Heart left ventricle (tissue), 13 donors: ENCODE measurements at regions not wholly inside any gene's neighbourhood (a gene's known extent, or its start where the extent isn't known, plus 50 kb on each side); places are given as distances from the start of the nearest gene placed in this dataset.

Experiments
- POLR2A ChIP-seq, 2 donors: fragments of 450-650 bp; IDR thresholded peaks; one replicate each; pipeline ENCODE4 v1.6.1; 2017; ENCODE audit warnings: antibody characterized with exemption in 2 of 2, mild to moderate bottlenecking in 2 of 2, moderate library complexity in 2 of 2
- TF ChIP-seq, protein P1 (sequence below), 12 donors: fragments of 200-600 bp; sonication (generic) in 4 of 12; IDR thresholded peaks; one replicate each; pipeline versions ENCODE4 v1.5.0 to v1.8.0; 2018 to 2022; ENCODE audit warnings: antibody characterized with exemption in 12 of 12, mild to moderate bottlenecking in 5 of 12
- donor health status: ischemic (EF 13 %, LVEDD 7.1; RV severe dilation, severe dysfunction).
- donor health status: DM: no; HTN: yes; CAD: no.
- donor health status: DM: no; HTN: no; CAD: no.
- donor health status: ischemic (EF 25% LVEDD 6.9; RV normal size, moderate dysfunction).
- donor health status: ischemic (EF 25% LVEDD 5.7; RV mildly dilated, moderate dysfunction).
- donor health status: ischemic (EF 35%, LVEDD 5.7; RV mildly dilated, moderate dysfunction).
- donor health status: nonischemic (EF 11% LVEDD 7.7; RV severe dilation, severe dysfunction).
- donor health status: DM: yes; HTN: yes; CAD: no.
- donor health status: PGD.
- donor health status: ischemic (EF 29% LVEDD 5.4; RV normal size, mild dysfunction).
- donor health status: nonischemic (EF 23%, LVEDD 6.1; RV moderate dilation, normal function).

DNA sequence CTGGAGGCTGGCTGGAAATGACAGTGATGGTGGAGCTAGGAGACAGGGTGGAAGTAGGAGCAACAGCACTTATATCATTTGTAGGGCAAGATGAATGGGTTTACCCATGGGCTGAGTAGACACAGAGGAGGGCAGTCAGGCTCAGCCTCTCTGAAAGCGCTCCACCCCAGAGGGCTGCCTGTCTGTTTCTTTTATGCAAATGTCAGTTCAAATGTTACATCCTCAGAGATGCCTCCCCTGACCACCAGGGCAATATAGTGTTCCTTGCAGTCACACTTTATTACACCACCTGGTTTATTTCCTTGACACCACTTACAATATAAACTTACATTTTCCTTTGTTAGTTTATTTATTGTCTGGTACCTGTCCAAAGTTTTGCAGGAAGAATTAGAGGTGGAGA is 159.5 kb upstream of the IL12B start:
- TF ChIP-seq, protein P1, sequence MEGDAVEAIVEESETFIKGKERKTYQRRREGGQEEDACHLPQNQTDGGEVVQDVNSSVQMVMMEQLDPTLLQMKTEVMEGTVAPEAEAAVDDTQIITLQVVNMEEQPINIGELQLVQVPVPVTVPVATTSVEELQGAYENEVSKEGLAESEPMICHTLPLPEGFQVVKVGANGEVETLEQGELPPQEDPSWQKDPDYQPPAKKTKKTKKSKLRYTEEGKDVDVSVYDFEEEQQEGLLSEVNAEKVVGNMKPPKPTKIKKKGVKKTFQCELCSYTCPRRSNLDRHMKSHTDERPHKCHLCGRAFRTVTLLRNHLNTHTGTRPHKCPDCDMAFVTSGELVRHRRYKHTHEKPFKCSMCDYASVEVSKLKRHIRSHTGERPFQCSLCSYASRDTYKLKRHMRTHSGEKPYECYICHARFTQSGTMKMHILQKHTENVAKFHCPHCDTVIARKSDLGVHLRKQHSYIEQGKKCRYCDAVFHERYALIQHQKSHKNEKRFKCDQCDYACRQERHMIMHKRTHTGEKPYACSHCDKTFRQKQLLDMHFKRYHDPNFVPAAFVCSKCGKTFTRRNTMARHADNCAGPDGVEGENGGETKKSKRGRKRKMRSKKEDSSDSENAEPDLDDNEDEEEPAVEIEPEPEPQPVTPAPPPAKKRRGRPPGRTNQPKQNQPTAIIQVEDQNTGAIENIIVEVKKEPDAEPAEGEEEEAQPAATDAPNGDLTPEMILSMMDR (IDR thresholded peaks at IDR 0.05) = no peak
- TF ChIP-seq POLR2A (IDR thresholded peaks at IDR 0.05) = no peak
